ENCODE measurements at regions not wholly inside any gene's neighbourhood (a gene's known extent, or its start where the extent isn't known, plus 50 kb on each side); places are given as distances from the start of the nearest gene placed in this dataset.

GRCh38 chr2:181163691-181164090 lies 183.3 kb downstream of the UBE2E3 start:
- H3K4me1 ChIP-seq: no peaks in the 10 kb centered on the region
- no peaks in the 10 kb centered on the region for H3K9me3 ChIP-seq (replicated peaks)
- no peak overlapping the region for H3K27ac ChIP-seq
- no peak overlapping the region for H3K4me3 ChIP-seq
- H3K36me3 ChIP-seq: no peaks in the 10 kb centered on the region
- no peak for DNase-seq
- no peaks in the 10 kb centered on the region for H3K27me3 ChIP-seq

DNA sequence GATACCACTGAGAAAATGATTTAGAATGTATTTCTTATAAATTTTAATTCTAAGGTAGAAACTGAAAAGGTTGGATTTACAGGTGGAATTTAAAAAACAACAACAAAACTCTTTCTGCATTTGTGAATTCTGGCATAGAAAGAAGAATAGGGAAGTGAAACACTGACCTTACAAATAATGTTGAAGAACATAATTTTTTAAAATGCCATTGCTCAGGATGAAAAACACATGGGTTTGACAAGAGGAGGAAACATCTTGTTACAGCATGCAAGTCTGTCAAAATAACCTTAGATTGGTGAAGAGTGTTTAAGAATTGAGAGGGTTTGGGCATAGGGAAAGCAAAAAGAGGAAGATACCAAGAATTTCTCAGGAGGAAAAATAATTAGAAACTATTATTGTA lies 184.3 kb downstream of the UBE2E3 start:
- Histone ChIP-seq H3K27me3 (no peaks in the 10 kb centered on the region), H3K4me3 (no peak overlapping the region), H3K27ac (no peak overlapping the region), H3K9me3 (replicated peaks) (no peaks in the 10 kb centered on the region), H3K36me3 (no peaks in the 10 kb centered on the region), H3K4me1 (no peaks in the 10 kb centered on the region)
- DNase-seq: no peak

GRCh38 chr2:181165199-181165868 lies 184.9 kb downstream of the UBE2E3 start:
- Histone ChIP-seq H3K36me3 (no peaks in the 10 kb centered on the region), H3K27me3 (no peaks in the 10 kb centered on the region), H3K9me3 (replicated peaks) (no peaks in the 10 kb centered on the region), H3K4me3 (no peak overlapping the region), H3K4me1 (no peaks in the 10 kb centered on the region), H3K27ac (no peak overlapping the region)
- DNase-seq: no peak

GRCh38 chr2:181169503-181169902 lies 189.1 kb downstream of the UBE2E3 start:
- Histone ChIP-seq H3K4me1 (peaks cover 12% of the 10 kb centered on the region), H3K27me3 (no peaks in the 10 kb centered on the region), H3K27ac (no peak overlapping the region), H3K4me3 (no peak overlapping the region), H3K9me3 (replicated peaks) (no peaks in the 10 kb centered on the region), H3K36me3 (no peaks in the 10 kb centered on the region)
- DNase-seq: no peak

- Histone ChIP-seq H3K4me3 (no peak overlapping the region), H3K4me1 (peaks cover 17% of the 10 kb centered on the region), H3K27ac (no peak overlapping the region), H3K36me3 (no peaks in the 10 kb centered on the region), H3K27me3 (no peaks in the 10 kb centered on the region), H3K9me3 (replicated peaks) (no peaks in the 10 kb centered on the region)
- DNase-seq: no peak
These were observed 189.9 kb downstream of the UBE2E3 start for GRCh38 chr2:181170256-181170655.

DNA sequence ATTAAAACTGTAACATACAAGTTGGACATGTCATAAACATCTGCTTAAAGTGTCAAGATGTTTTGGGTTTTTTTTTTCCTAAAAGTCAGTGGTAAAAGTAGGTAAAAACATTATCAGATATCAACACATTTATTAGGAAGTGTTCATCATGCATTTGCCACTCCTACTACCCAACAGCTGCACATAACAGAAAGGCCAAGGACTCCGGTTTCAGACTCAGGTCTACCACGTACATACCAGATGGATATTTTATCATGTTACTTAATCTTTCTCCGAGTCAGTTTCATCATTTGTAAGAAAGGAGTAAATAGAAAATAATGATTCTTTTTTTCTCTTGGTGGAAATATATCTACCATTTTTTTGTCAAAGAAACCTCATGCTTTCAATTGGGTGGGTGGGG lies 192.3 kb downstream of the UBE2E3 start:
- H3K27ac ChIP-seq: peak overlapping the region; percentile 63
- DNase-seq: peak; percentile 53 to 68
- H3K27me3 ChIP-seq: no peaks in the 10 kb centered on the region

GRCh38 chr2:181174611-181175580 lies 194.5 kb downstream of the UBE2E3 start:
- H3K9me3 ChIP-seq (replicated peaks): no peaks in the 10 kb centered on the region
- no peak overlapping the region for H3K27ac ChIP-seq
- peak in 1 of 2 experiments; percentile 63 for DNase-seq
- H3K27me3 ChIP-seq: no peaks in the 10 kb centered on the region
- H3K36me3 ChIP-seq: no peaks in the 10 kb centered on the region
- H3K4me1 ChIP-seq: peaks cover 17% of the 10 kb centered on the region
- no peak overlapping the region for H3K4me3 ChIP-seq

More for the DNA sequence above, 192.3 kb downstream of the UBE2E3 start:
- H3K4me1 ChIP-seq: peaks cover 17% of the 10 kb centered on the region
- H3K4me3 ChIP-seq: no peak overlapping the region
- no peaks in the 10 kb centered on the region for H3K36me3 ChIP-seq
- no peaks in the 10 kb centered on the region for H3K9me3 ChIP-seq (replicated peaks)

- Histone ChIP-seq H3K27ac (no peak overlapping the region), H3K4me3 (no peak overlapping the region), H3K36me3 (no peaks in the 10 kb centered on the region), H3K4me1 (peaks cover 17% of the 10 kb centered on the region), H3K9me3 (replicated peaks) (no peaks in the 10 kb centered on the region), H3K27me3 (no peaks in the 10 kb centered on the region)
- DNase-seq: no peak
These were observed 196.1 kb downstream of the UBE2E3 start for GRCh38 chr2:181176540-181176939.

GRCh38 chr2:181177376-181177775 lies 197.0 kb downstream of the UBE2E3 start:
- DNase-seq: no peak
- no peaks in the 10 kb centered on the region for H3K9me3 ChIP-seq (replicated peaks)
- H3K27ac ChIP-seq: no peak overlapping the region
- H3K4me1 ChIP-seq: peaks cover 11% of the 10 kb centered on the region
- no peaks in the 10 kb centered on the region for H3K36me3 ChIP-seq
- H3K27me3 ChIP-seq: no peaks in the 10 kb centered on the region
- H3K4me3 ChIP-seq: no peak overlapping the region

DNA sequence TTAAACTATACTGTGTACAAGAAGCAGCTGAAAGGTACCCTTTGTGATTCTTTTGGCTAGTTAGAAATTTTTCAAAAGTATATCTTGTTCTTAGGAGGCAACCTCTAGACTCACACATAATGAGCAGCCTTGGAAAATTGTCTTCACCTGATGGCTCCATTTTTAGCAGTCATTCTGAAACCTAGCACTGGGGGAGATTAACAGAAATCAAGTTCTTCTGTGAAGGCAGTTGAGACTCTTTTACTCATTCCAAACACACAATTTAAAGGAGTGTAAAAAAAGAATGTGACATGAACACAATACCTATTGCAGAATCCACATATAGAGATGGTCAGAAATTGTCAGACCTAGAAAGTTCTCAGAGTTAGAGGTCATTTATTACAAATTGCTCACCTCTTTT lies 197.7 kb downstream of the UBE2E3 start:
- H3K27me3 ChIP-seq: no peaks in the 10 kb centered on the region
- no peaks in the 10 kb centered on the region for H3K36me3 ChIP-seq
- no peak overlapping the region for H3K4me3 ChIP-seq
- DNase-seq: no peak
- H3K27ac ChIP-seq: no peak overlapping the region
- peaks cover 6% of the 10 kb centered on the region for H3K4me1 ChIP-seq
- H3K9me3 ChIP-seq (replicated peaks): no peaks in the 10 kb centered on the region

DNA sequence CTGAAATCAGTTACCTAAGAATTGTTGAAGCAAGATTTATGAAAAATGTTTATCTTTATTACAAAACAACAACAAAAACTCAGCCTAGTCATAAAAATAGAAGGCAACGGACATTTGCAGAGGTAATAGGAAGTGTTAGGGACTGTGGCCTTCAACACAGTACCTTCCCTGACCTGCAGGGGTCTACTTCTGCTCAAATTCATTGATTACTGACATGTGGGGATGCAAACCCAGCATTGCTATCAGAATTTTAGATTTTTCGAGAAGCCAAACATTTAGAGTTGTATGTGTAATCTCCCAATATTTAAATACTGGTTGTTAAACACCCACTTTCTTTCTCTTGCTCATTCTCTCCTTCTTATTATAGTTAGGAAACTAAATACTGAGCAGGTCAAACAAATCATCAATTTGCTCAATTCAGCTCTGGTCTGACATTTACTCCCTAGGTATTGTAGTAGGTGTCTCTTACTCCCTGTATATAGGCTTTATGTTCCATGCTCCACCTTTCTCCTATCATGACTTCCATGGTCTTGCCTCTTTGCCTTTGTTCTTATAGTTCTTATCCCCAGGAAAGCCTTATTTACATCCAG lies 198.5 kb downstream of the UBE2E3 start:
- H3K9me3 ChIP-seq (replicated peaks): no peaks in the 10 kb centered on the region
- no peak overlapping the region for H3K27ac ChIP-seq
- DNase-seq: peak in 1 of 2 experiments; percentile 24
- no peak overlapping the region for H3K4me3 ChIP-seq
- 0 out of 2 replicates have a peak, but pooled peaks cover 5% of the 10 kb centered on the region for H3K4me1 ChIP-seq
- H3K27me3 ChIP-seq: no peaks in the 10 kb centered on the region
- H3K36me3 ChIP-seq: no peaks in the 10 kb centered on the region

GRCh38 chr2:181183878-181184542 lies 203.6 kb downstream of the UBE2E3 start:
- DNase-seq: no peak
- H3K27me3 ChIP-seq: no peaks in the 10 kb centered on the region
- no peak overlapping the region for H3K4me3 ChIP-seq
- H3K27ac ChIP-seq: no peak overlapping the region
- no peaks in the 10 kb centered on the region for H3K36me3 ChIP-seq
- no peaks in the 10 kb centered on the region for H3K9me3 ChIP-seq (replicated peaks)
- H3K4me1 ChIP-seq: no peaks in the 10 kb centered on the region

DNA sequence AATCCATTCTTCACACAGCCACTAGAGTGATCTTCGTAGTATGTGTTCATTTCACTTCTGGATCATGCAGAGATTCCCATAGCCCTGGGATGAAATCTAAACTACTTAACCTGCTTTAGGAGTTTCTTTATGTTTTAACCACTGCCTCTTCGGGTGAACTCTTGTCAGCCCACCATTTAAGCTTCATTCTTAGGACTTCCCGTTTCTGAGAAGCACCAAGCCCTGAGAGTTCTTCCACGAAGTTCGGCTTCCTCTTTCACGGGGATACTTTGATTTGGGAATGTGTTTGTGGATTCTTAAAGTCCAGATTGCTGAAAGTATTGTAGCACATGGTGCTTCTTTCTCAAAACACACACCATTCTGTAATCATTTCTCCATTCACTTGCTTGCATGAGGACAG lies 205.0 kb downstream of the UBE2E3 start:
- H3K4me3 ChIP-seq: no peak overlapping the region
- H3K9me3 ChIP-seq (replicated peaks): no peaks in the 10 kb centered on the region
- DNase-seq: no peak
- no peak overlapping the region for H3K27ac ChIP-seq
- no peaks in the 10 kb centered on the region for H3K27me3 ChIP-seq
- H3K4me1 ChIP-seq: peaks cover 10% of the 10 kb centered on the region
- H3K36me3 ChIP-seq: no peaks in the 10 kb centered on the region

DNA sequence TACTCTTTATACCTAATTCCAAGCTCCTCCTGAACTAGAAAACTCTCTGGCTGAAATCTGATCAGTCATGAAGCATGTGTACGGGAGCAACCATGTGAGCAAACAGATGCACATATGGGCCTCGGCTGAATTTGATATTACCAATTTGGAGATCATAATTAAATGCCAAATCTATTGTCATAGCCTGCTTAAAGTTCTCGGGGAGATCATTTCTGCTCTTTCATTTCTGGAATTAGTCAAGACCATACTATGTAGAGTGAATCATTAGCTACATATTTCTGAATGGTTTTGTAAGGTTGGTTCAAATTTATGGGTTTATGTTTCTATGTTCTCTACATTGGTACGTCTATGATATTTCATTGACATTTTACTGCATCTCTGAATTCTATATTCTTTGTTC lies 205.5 kb downstream of the UBE2E3 start:
- Histone ChIP-seq H3K27ac (no peak overlapping the region), H3K4me3 (no peak overlapping the region), H3K36me3 (no peaks in the 10 kb centered on the region), H3K4me1 (peaks cover 12% of the 10 kb centered on the region), H3K9me3 (replicated peaks) (no peaks in the 10 kb centered on the region), H3K27me3 (no peaks in the 10 kb centered on the region)
- no peak for DNase-seq

DNA sequence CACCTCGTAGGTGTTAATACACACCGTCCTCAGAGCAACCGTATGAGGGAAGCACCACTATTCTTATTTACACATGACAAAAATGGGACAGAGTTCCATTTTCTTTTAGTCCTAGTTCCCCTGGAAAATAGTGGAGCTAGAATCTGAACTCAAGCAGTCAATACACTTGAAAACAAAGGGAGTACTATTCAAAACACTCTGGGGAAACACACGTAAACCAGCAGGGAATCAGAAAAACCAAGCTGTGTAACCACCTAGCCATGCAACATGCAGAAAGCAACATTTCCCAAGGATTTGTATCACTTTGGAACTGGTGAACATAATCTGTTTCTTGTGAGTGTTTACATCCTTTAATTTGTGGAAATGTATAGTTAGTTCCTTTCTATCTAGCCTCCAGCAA lies 208.2 kb downstream of the UBE2E3 start:
- no peaks in the 10 kb centered on the region for H3K36me3 ChIP-seq
- H3K4me3 ChIP-seq: no peak overlapping the region
- no peak for DNase-seq
- H3K9me3 ChIP-seq (replicated peaks): no peaks in the 10 kb centered on the region
- no peak overlapping the region for H3K27ac ChIP-seq
- H3K4me1 ChIP-seq: peaks cover 12% of the 10 kb centered on the region
- H3K27me3 ChIP-seq: no peaks in the 10 kb centered on the region

All from SJCRH30 (cell line).